Spleen (tissue), 7 donors: ENCODE measurements at regions not wholly inside any gene's neighbourhood (a gene's known extent, or its start where the extent isn't known, plus 50 kb on each side); places are given as distances from the start of the nearest gene placed in this dataset.

Experiments
- POLR2A ChIP-seq, 3 donors: fragments of 450-650 bp; IDR thresholded peaks; one replicate each; pipeline ENCODE4 v1.5.1; 2017; ENCODE audit warnings: antibody characterized with exemption in 3 of 3, mild to moderate bottlenecking in 1 of 3
- POLR2AphosphoS5 ChIP-seq, 3 donors: sonication (generic); formaldehyde crosslinking; IDR thresholded peaks; one replicate each; pipeline ENCODE4 v1.5.1; 2017; ENCODE audit warnings: antibody characterized with exemption in 3 of 3
- TF ChIP-seq, protein P1 (sequence below), 11 experiments: fragments of 200-600 bp in 7 of 11; fragments of 450-650 bp in 4 of 11; sonication (generic) in 4 of 11; IDR thresholded peaks in 8 of 11; conservative IDR thresholded peaks in 3 of 11; 1 replicate in 7 of 11; 2 replicates in 4 of 11; pipeline versions ENCODE4 v1.4.0 to v1.8.0; 2016 to 2021; ENCODE audit warnings: antibody characterized with exemption in 11 of 11, inconsistent platforms in 4 of 11, mild to moderate bottlenecking in 1 of 11
- donor health status: DM: no; HTN: no; CAD: no; lungs with moderate emphysema.
- donor health status: DM: no; HTN: no; CAD: no.
- donor health status: DM: no; HTN: no; CAD: no.

DNA sequence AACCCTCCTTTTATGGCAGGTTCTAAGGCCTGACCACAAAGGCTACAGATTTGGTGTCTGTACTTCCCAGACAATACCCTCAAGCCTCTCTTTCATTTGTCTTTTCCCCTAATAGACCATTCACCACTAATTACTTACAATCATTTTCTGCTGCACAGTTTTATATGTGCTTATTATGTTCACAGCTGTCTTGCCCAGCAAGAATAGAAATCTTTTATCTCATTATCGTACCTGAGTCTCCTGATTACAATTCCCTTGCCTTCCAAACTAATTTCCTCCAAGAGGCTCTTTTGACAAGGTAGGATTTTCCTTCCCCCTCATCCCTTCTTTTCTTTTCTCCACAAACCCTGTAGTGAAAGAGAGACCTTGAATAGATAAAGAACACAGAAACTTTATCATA, 352.5 kb upstream of the FMR1 start:
- TF ChIP-seq, protein P1, sequence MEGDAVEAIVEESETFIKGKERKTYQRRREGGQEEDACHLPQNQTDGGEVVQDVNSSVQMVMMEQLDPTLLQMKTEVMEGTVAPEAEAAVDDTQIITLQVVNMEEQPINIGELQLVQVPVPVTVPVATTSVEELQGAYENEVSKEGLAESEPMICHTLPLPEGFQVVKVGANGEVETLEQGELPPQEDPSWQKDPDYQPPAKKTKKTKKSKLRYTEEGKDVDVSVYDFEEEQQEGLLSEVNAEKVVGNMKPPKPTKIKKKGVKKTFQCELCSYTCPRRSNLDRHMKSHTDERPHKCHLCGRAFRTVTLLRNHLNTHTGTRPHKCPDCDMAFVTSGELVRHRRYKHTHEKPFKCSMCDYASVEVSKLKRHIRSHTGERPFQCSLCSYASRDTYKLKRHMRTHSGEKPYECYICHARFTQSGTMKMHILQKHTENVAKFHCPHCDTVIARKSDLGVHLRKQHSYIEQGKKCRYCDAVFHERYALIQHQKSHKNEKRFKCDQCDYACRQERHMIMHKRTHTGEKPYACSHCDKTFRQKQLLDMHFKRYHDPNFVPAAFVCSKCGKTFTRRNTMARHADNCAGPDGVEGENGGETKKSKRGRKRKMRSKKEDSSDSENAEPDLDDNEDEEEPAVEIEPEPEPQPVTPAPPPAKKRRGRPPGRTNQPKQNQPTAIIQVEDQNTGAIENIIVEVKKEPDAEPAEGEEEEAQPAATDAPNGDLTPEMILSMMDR (IDR thresholded peaks at IDR 0.05 in 8 of 11, conservative IDR thresholded peaks at IDR 0.05 in 3 of 11), result no peak
- TF ChIP-seq POLR2A (IDR thresholded peaks at IDR 0.05) (no peak), POLR2AphosphoS5 (IDR thresholded peaks at IDR 0.05) (no peak)
